GM12878 (cell line): ENCODE measurements at regions not wholly inside any gene's neighbourhood (a gene's known extent, or its start where the extent isn't known, plus 50 kb on each side); places are given as distances from the start of the nearest gene placed in this dataset.

Experiments
- BHLHE40 ChIP-seq, 2 experiments: fragments of 450-650 bp in 1 of 2; IDR thresholded peaks; 2 replicates each; pipeline ENCODE4 v1.6.1; 2011 to 2017; ENCODE audit warnings: low read depth in 2 of 2, borderline replicate concordance in 1 of 2, improper control_type of control experiment in 1 of 2, low read length in 1 of 2, mild to moderate bottlenecking in 1 of 2
- CHD2 ChIP-seq: IDR thresholded peaks from 2 replicates; pipeline ENCODE4 v1.6.1; 2011; ENCODE audit warnings: low read depth, low read length, improper control_type of control experiment, borderline replicate concordance
- CTCF ChIP-seq, 3 experiments: IDR thresholded peaks in 2 of 3; conservative IDR thresholded peaks in 1 of 3; 2 replicates each; pipeline ENCODE4 v1.5.1; 2011; ENCODE audit warnings: low read depth in 3 of 3, low read length in 3 of 3, mild to moderate bottlenecking in 3 of 3, control low read depth in 2 of 3, moderate library complexity in 2 of 3, inconsistent platforms in 1 of 3, mixed read lengths in 1 of 3; ENCODE audit not compliant: control insufficient read depth in 2 of 3, insufficient read depth in 1 of 3; ENCODE audit errors: extremely low read depth in 1 of 3
- EP300 ChIP-seq, 2 experiments: fragments of 150-350 bp in 1 of 2; IDR thresholded peaks; 2 replicates each; pipeline ENCODE4 v1.6.1; 2011 to 2012; ENCODE audit warnings: low read depth in 2 of 2, low read length in 2 of 2, borderline replicate concordance in 1 of 2, improper control_type of control experiment in 1 of 2, inconsistent platforms in 1 of 2; ENCODE audit not compliant: control insufficient read depth in 1 of 2
- EZH2 ChIP-seq: IDR thresholded peaks from 2 replicates; pipeline ENCODE4 v1.6.1; 2012; ENCODE audit warnings: low read depth, mild to moderate bottlenecking, control low read depth, inconsistent platforms, low read length, borderline replicate concordance; ENCODE audit not compliant: control insufficient read depth
- FOXM1 ChIP-seq: IDR thresholded peaks from 2 replicates; pipeline ENCODE4 v1.6.1; 2012; ENCODE audit warnings: low read depth, mild to moderate bottlenecking, inconsistent platforms, low read length, moderate library complexity
- GABPA ChIP-seq: IDR thresholded peaks from 2 replicates; pipeline ENCODE4 v1.6.1; 2014; ENCODE audit warnings: antibody characterized with exemption, low read depth, mild to moderate bottlenecking, inconsistent platforms
- NKRF ChIP-seq: fragments of 450-650 bp; conservative IDR thresholded peaks from 2 replicates; pipeline ENCODE4 v1.6.1; 2017; ENCODE audit warnings: mild to moderate bottlenecking, moderate library complexity
- PKNOX1 ChIP-seq: fragments of 450-650 bp; IDR thresholded peaks from 2 replicates; pipeline ENCODE4 v1.6.1; 2016; ENCODE audit warnings: mild to moderate bottlenecking
- POLR2A ChIP-seq: IDR thresholded peaks from 2 replicates; pipeline ENCODE4 v1.6.1; 2011; ENCODE audit warnings: low read depth, mild to moderate bottlenecking, low read length
- TAF1 ChIP-seq: IDR thresholded peaks from 2 replicates; pipeline ENCODE4 v1.6.1; 2011; ENCODE audit warnings: mild to moderate bottlenecking, low read depth, low read length, borderline replicate concordance
- USF2 ChIP-seq: IDR thresholded peaks from 2 replicates; pipeline ENCODE4 v1.6.1; 2011; ENCODE audit warnings: low read depth, low read length, improper control_type of control experiment, borderline replicate concordance
- YY1 ChIP-seq: IDR thresholded peaks from 2 replicates; pipeline ENCODE4 v1.6.1; 2011; ENCODE audit warnings: low read depth, mild to moderate bottlenecking, low read length

- no peak for TF ChIP-seq TAF1
- no peak for TF ChIP-seq USF2
- TF ChIP-seq BHLHE40 (IDR thresholded peaks at IDR 0.05; ENCODE audit: borderline replicate concordance in 1 of 2, low read depth in 2 of 2, low read length in 1 of 2), result no peak
- TF ChIP-seq CTCF (IDR thresholded peaks at IDR 0.05 in 2 of 3, conservative IDR thresholded peaks at IDR 0.05 in 1 of 3; ENCODE audit: control insufficient read depth in 2 of 3, extremely low read depth in 1 of 3, insufficient read depth in 1 of 3, low read depth in 3 of 3, low read length in 3 of 3), result no peak
- TF ChIP-seq YY1, result no peak; the same call in 1 of the 2 replicates
- no peak for TF ChIP-seq PKNOX1
- no peak for TF ChIP-seq EP300 (IDR thresholded peaks at IDR 0.05; ENCODE audit: borderline replicate concordance in 1 of 2, control insufficient read depth in 1 of 2, low read depth in 2 of 2, low read length in 2 of 2)
- no peak for TF ChIP-seq EZH2
- TF ChIP-seq POLR2A, result no peak
- no peak for TF ChIP-seq FOXM1
- TF ChIP-seq NKRF, result no peak
- TF ChIP-seq GABPA, result no peak
- no peak for TF ChIP-seq CHD2
Measured at GRCh38 chr3:177361081-177361938, 164.0 kb upstream of the TBL1XR1 start.
